ENCODE measurements at regions not wholly inside any gene's neighbourhood (a gene's known extent, or its start where the extent isn't known, plus 50 kb on each side); places are given as distances from the start of the nearest gene placed in this dataset.

DNA sequence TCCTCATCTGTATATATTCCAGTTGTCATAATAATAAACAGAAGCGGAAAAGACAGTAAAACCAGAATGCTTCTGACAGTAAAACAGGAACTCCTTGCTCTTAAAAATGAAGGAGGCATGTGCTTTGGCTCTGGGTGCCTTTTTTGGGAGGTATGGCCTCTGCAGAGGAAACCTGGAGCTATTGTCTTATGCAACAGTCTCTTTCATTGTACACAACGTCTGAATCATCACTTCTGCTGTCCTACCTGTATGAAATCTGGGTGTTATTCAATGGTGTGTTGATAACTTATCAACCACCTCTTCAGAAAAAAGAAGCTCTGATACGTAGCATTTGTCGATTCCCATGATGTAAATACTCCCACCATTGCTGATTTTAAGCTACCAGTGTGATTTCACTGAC is 64.8 kb downstream of the CDCA7 start:
- Mint-ChIP-seq H3K4me1 (no peaks in the 10 kb centered on the region), H3K9me3 (peaks cover 0 to 5% (median 0%) of the 10 kb centered on the region in 3 donors), H3K4me3 (no peak overlapping the region), H3K27me3 (peaks cover 17% of the 10 kb centered on the region), H3K36me3 (peaks cover 5% of the 10 kb centered on the region), H3K27ac (no peak overlapping the region)

DNA sequence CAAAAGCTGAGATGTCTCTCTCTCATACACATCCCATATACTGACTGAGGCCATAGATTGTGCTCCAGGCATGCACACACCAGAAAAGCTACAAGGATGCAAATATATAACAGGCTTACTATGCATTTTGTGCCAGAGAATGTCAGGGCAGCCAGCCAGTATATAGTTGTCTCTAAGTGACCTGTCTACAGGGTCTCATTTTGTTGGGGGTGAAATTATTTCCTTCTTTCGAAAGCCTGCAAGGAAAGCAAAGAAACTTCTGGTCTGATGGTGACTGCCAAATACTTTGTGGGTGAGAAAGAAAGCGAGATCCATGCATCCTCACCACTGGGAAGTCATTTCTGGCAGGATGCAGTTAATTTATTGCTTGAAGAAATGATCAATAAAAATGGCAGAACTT is 70.2 kb downstream of the CDCA7 start:
- Mint-ChIP-seq H3K27me3 (peaks cover 16% of the 10 kb centered on the region), H3K4me1 (no peaks in the 10 kb centered on the region), H3K9me3 (peaks cover 0 to 5% (median 0%) of the 10 kb centered on the region in 3 donors), H3K27ac (peak overlapping the region in 1 of 3 donors; percentile 13), H3K36me3 (peaks cover 5% of the 10 kb centered on the region), H3K4me3 (no peak overlapping the region)

DNA sequence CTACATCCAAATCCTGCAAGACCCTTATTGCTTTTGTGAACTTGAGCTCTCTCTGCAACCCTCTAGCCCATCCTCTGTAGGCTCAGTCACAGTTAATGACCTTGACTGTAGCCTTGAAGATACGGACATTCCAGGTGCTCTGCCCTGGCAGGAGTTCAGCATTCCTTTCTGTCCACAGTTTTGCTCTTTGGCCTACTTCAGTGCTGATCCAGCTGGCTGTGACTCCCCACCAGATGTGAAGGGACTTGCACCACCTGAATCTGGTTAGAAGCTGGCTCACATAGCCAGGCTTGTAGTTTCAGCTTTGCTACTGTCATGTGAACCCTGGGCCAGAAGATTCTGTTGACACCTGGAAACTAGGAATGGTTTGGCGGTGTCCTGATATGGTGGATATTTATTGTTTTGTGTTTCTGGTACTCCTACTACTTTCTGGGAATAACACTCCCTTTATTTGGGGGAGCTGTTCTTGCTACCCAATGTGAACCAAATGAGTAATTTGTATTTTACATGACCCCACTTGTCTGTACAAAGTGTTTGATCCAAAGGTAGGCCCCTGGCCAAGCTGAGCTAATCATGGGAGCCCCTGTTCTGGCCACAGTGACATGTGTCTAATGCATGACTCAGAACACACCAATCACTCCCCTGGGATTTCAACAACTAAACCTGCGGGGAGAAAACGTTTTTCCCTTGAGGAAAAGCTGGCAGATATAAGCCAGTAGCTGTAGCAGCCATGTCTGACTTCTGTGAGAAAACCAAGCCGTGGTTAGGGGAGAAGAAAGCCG is 73.4 kb downstream of the CDCA7 start:
- no peaks in the 10 kb centered on the region for H3K36me3 Mint-ChIP-seq
- H3K27ac Mint-ChIP-seq, result no peak overlapping the region

GRCh38 chr2:173431191-173431590 is 76.5 kb downstream of the CDCA7 start:
- peaks cover 26% of the 10 kb centered on the region for H3K27me3 Mint-ChIP-seq
- no peaks in the 10 kb centered on the region for H3K36me3 Mint-ChIP-seq
- H3K4me1 Mint-ChIP-seq, result peaks cover 5 to 7% (median 7%) of the 10 kb centered on the region in 3 donors
- H3K9me3 Mint-ChIP-seq, result no peaks in the 10 kb centered on the region
- H3K4me3 Mint-ChIP-seq, result no peak overlapping the region
- no peak overlapping the region for H3K27ac Mint-ChIP-seq

More for the DNA sequence above, 73.4 kb downstream of the CDCA7 start:
- peaks cover 0 to 1% (median 0%) of the 10 kb centered on the region in 3 donors for H3K9me3 Mint-ChIP-seq
- peaks cover 18% of the 10 kb centered on the region for H3K27me3 Mint-ChIP-seq
- H3K4me1 Mint-ChIP-seq, result peaks cover 5 to 7% (median 7%) of the 10 kb centered on the region in 3 donors
- H3K4me3 Mint-ChIP-seq, result no peak overlapping the region

- no peaks in the 10 kb centered on the region for H3K9me3 Mint-ChIP-seq
- peaks cover 25% of the 10 kb centered on the region for H3K27me3 Mint-ChIP-seq
- no peaks in the 10 kb centered on the region for H3K36me3 Mint-ChIP-seq
- no peak overlapping the region for H3K27ac Mint-ChIP-seq
- H3K4me1 Mint-ChIP-seq, result peaks cover 5 to 7% (median 7%) of the 10 kb centered on the region in 3 donors
- H3K4me3 Mint-ChIP-seq, result no peak overlapping the region
Observed at GRCh38 chr2:173432049-173432754, 77.5 kb downstream of the CDCA7 start.

DNA sequence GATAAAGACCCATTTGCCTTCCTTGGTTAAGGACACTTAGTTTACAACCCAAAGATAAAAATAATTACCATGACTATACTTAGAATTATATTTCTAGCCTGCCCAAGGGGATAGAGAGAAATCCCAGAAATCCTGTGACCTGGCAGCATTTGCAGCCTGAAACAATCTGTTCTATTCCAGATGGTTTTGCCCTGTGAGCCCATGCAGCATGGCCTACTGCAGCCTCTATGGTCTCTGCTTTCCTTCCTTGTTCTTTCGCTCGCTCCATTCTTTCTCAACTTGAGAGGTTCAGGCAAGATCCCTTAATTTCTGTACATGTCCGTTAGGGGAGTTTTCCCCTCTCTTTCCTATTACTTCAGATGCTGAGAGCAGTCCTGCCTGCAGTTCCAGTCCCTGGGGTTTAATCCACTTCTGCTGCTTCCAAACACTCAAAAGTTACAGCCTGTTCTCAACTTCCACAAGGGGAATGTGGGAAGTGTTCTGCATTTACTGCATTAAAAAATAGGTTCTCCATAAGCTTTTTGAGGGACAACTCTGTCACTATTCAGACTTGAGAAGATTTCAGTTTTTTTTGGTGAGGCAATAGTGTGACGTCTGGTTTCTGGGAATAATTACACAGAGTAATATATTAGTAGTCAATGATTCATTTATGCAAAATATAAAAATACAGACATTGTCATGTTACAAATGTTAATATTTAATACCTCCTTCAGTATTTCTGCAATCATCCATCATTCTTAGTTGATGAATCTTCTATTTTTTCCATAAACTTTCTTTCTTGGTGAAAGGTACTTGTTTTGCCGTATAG is 80.3 kb downstream of the CDCA7 start:
- no peaks in the 10 kb centered on the region for H3K9me3 Mint-ChIP-seq
- H3K36me3 Mint-ChIP-seq, result peaks cover 3% of the 10 kb centered on the region
- H3K4me1 Mint-ChIP-seq, result peaks cover 5 to 7% (median 7%) of the 10 kb centered on the region in 3 donors
- no peak overlapping the region for H3K4me3 Mint-ChIP-seq
- H3K27ac Mint-ChIP-seq, result no peak overlapping the region
- peaks cover 19% of the 10 kb centered on the region for H3K27me3 Mint-ChIP-seq

- peaks cover 19% of the 10 kb centered on the region for H3K27me3 Mint-ChIP-seq
- peaks cover 5 to 7% (median 7%) of the 10 kb centered on the region in 3 donors for H3K4me1 Mint-ChIP-seq
- no peak overlapping the region for H3K27ac Mint-ChIP-seq
- H3K9me3 Mint-ChIP-seq, result no peaks in the 10 kb centered on the region
- H3K36me3 Mint-ChIP-seq, result peaks cover 3% of the 10 kb centered on the region
- H3K4me3 Mint-ChIP-seq, result no peak overlapping the region
Observed at GRCh38 chr2:173435574-173435973, 80.9 kb downstream of the CDCA7 start.

GRCh38 chr2:173436088-173436487 is 81.4 kb downstream of the CDCA7 start:
- peaks cover 19% of the 10 kb centered on the region for H3K27me3 Mint-ChIP-seq
- H3K27ac Mint-ChIP-seq, result no peak overlapping the region
- no peak overlapping the region for H3K4me3 Mint-ChIP-seq
- H3K9me3 Mint-ChIP-seq, result no peaks in the 10 kb centered on the region
- H3K36me3 Mint-ChIP-seq, result peaks cover 3% of the 10 kb centered on the region
- H3K4me1 Mint-ChIP-seq, result peaks cover 5 to 7% (median 7%) of the 10 kb centered on the region in 3 donors

GRCh38 chr2:173441222-173441621 is 86.5 kb downstream of the CDCA7 start:
- Mint-ChIP-seq H3K4me3 (no peak overlapping the region), H3K9me3 (no peaks in the 10 kb centered on the region), H3K27me3 (peaks cover 5% of the 10 kb centered on the region), H3K27ac (no peak overlapping the region), H3K4me1 (no peaks in the 10 kb centered on the region), H3K36me3 (peaks cover 3% of the 10 kb centered on the region)

DNA sequence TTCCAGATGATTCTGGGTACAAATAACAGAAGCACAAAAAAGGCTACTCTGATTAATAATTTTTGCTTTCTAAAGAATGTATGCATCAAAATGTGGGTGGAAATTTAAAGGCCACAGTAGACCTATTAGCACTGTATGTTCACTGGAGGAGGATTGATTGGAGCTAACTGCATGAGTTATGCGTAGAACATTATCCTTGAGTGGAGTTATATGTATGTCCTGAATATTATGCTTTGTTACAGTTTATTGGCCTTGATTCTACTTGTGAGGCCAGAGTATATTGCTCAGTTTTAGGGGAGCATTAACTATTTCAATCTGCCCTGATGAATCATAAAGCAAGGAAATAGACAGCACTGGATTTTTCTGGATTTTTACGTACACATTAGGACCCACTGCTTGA is 87.9 kb downstream of the CDCA7 start:
- Mint-ChIP-seq H3K27me3 (peaks cover 5% of the 10 kb centered on the region), H3K4me1 (no peaks in the 10 kb centered on the region), H3K36me3 (peaks cover 2% of the 10 kb centered on the region), H3K9me3 (no peaks in the 10 kb centered on the region), H3K27ac (no peak overlapping the region), H3K4me3 (no peak overlapping the region)

- no peak overlapping the region for H3K4me3 Mint-ChIP-seq
- H3K4me1 Mint-ChIP-seq, result peaks cover 0 to 13% (median 12%) of the 10 kb centered on the region in 3 donors
- peaks cover 8% of the 10 kb centered on the region for H3K27me3 Mint-ChIP-seq
- H3K27ac Mint-ChIP-seq, result no peak overlapping the region
- H3K9me3 Mint-ChIP-seq, result peaks cover 1 to 5% (median 2%) of the 10 kb centered on the region in 3 donors
- no peaks in the 10 kb centered on the region for H3K36me3 Mint-ChIP-seq
Observed at GRCh38 chr2:173446722-173447121, 92.0 kb downstream of the CDCA7 start.

DNA sequence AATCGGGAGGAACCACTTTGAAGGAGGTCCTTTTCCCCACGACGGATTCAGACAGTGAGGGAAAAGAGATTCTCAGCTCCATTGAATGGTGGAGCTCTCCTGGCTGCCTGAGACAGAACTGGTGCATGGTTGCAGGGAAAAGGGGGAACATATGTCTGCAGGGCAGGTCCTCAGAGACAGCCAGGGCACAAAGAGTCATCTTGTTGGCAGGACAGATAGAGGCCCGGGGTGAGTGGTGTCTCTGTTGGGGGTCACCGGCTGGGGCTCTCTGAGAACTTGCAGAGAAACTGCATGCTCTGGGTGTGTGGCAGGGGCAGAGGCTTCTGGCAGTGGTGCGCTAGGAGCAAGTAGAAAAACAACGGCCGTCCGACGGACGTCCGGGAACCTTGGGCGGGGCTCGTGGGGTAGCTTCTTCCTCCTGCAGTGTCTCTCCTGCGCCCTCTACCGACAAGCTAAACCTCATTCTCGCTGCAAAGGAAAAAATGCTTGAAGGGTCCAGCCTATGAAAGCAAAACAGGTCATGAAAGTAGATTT is 94.3 kb downstream of the CDCA7 start:
- Mint-ChIP-seq H3K4me3 (peak overlapping the region in 3 of 4 donors; percentile 65 to 92 (median 70)), H3K9me3 (peaks cover 1 to 5% (median 2%) of the 10 kb centered on the region in 3 donors), H3K27me3 (peaks cover 11% of the 10 kb centered on the region), H3K27ac (no peak overlapping the region), H3K4me1 (peaks cover 0 to 13% (median 12%) of the 10 kb centered on the region in 3 donors), H3K36me3 (no peaks in the 10 kb centered on the region)

DNA sequence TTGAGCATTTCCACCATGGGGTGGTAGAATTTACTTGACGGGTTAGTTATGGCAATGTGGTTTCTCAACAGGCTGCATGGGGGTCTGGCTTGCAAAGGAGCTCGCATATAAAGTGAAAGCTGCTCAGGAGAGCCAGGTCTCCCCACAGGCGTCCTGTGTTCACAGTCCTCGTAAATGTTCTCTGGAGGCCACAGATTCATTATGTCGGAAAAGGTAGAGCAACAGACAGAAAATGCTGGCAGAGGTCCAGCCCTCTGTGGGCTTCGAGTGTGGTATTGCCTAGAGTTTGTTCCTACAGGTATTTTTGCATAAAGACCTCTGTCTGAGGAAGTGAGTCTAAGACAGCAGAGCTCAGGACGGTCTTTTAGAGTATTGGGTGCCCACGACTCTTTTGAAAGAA is 96.4 kb downstream of the CDCA7 start:
- peaks cover 1 to 5% (median 2%) of the 10 kb centered on the region in 3 donors for H3K9me3 Mint-ChIP-seq
- H3K36me3 Mint-ChIP-seq, result peaks cover 2% of the 10 kb centered on the region
- peaks cover 13% of the 10 kb centered on the region for H3K27me3 Mint-ChIP-seq
- peaks cover 0 to 13% (median 12%) of the 10 kb centered on the region in 3 donors for H3K4me1 Mint-ChIP-seq
- no peak overlapping the region for H3K27ac Mint-ChIP-seq
- H3K4me3 Mint-ChIP-seq, result peak overlapping the region in 2 of 4 donors; percentile 39 to 65

- no peak overlapping the region for H3K4me3 Mint-ChIP-seq
- H3K9me3 Mint-ChIP-seq, result peaks cover 1 to 5% (median 2%) of the 10 kb centered on the region in 3 donors
- H3K27ac Mint-ChIP-seq, result no peak overlapping the region
Observed at GRCh38 chr2:173451941-173452340, 97.3 kb downstream of the CDCA7 start.

More at GRCh38 chr2:173451941-173452340, 97.3 kb downstream of the CDCA7 start:
- H3K36me3 Mint-ChIP-seq, result peaks cover 2% of the 10 kb centered on the region
- peaks cover 16% of the 10 kb centered on the region for H3K27me3 Mint-ChIP-seq
- H3K4me1 Mint-ChIP-seq, result peaks cover 0 to 13% (median 12%) of the 10 kb centered on the region in 3 donors

Data from IgD-negative memory B cell (primary cell).